ENCODE measurements at regions not wholly inside any gene's neighbourhood (a gene's known extent, or its start where the extent isn't known, plus 50 kb on each side); places are given as distances from the start of the nearest gene placed in this dataset.

DNA sequence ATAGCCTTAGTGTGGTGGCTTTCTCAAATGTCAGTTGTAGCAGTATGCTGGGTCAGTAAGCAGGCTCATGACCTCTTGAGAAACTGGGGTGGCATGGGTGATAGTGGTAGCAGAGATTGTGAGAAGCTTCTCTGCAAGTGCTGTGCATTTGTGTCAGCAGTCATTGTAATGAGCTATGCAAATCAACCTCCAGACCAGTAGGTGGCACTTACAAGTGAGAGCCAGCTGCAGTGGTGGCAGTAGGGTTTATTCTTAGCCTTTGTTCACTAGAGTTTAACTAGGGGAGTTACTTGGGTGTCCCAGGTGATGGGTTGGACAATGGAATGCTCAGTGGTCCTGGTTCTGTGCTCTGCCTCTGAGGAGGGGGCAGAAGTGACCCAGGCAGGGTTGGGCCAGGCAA lies 818.7 kb downstream of the PCDH7 start:
- ATAC-seq (no peak), DNase-seq (no peak)
- no peaks in the 10 kb centered on the region for H4K20me1 ChIP-seq (ENCODE audit: low read length)
- no peak overlapping the region for H2AFZ ChIP-seq (ENCODE audit: low read length)
- no peaks in the 10 kb centered on the region for H3F3A ChIP-seq (ENCODE audit: low read length, unreplicated experiment)
- CTCF ChIA-PET = interaction anchor here (0.5 kb wide), 1 partner anchor 503 kb away, joined by 3 read pairs; no protein-coding TSS in a partner anchor
- H3K9ac ChIP-seq (ENCODE audit: low read length) = no peak overlapping the region
- no peak overlapping the region for H3K27ac ChIP-seq (ENCODE audit: low read length)
- TF ChIP-seq EZH2 (IDR thresholded peaks at IDR 0.05; ENCODE audit: low read length, unreplicated experiment) (no peak), EZH2phosphoT487 (IDR thresholded peaks at IDR 0.05; ENCODE audit: borderline replicate concordance, low read length) (no peak), CTCF (conservative IDR thresholded peaks at IDR 0.05; ENCODE audit: low read depth, low read length) (no peak; the same call in 1 of the 2 replicates)
- no peaks in the 10 kb centered on the region for H3K9me3 ChIP-seq (ENCODE audit: low read length)
- no peaks in the 10 kb centered on the region for H3K79me2 ChIP-seq (ENCODE audit: low read length)
- POLR2A ChIA-PET (ENCODE audit: unreplicated experiment) = no interaction called here
- H3K4me1 ChIP-seq (ENCODE audit: insufficient read depth, low read length) = 0 out of 2 replicates have a peak, but pooled peaks cover 4% of the 10 kb centered on the region
- no peaks in the 10 kb centered on the region for H3K36me3 ChIP-seq (ENCODE audit: low read depth, low read length)
- H3K4me2 ChIP-seq (ENCODE audit: low read length) = no peak overlapping the region
- H3K9me2 ChIP-seq (replicated peaks; ENCODE audit: low read length) = no peaks in the 10 kb centered on the region
- H3K4me3 ChIP-seq (ENCODE audit: low read length) = no peak overlapping the region
- intact Hi-C loops (cut with micrococcal nuclease) = no loop called here
- H3K27me3 ChIP-seq (ENCODE audit: low read length) = no peaks in the 10 kb centered on the region
- BruUV-seq (replicated peaks) = no TSS peak

DNA sequence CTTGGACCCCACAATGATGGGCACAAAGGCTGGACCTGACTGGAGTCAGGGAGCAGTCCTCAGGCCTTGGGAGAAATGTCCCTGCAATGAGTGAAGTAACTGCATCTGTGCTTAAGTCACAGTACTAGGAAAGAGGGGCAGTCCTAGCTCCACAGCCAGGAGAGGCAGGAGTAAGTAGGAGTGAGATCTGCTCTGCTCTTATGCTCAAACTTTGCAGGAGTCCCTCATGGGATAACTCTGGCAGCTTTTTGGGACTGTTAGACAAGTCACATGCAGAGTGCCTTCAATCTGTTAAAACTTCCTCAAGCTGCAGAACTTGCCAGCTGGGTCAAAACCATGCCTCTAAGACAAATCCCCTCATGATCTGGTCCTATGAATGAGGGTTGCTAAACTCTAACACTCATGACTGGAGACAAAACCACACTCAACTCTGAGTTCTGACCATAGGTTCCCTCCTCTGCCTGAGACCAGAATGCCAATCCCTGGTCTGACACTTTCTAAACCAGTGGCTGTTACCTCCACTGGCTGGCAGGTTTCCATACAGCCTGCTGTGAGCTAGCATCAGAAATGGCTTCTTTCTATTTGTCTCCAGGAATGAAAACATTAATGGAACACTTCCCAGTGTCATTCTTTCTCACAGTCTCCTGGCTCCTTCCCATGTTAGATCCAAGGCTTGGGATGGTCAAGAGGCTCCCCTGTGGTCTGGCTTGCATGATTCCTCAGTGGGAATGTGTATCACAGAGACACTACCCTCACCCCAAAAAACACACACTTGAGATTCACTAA lies 819.3 kb downstream of the PCDH7 start:
- CTCF ChIA-PET = no interaction called here
- H3K79me2 ChIP-seq (ENCODE audit: low read length) = no peaks in the 10 kb centered on the region
- H3K4me3 ChIP-seq (ENCODE audit: low read length) = no peak overlapping the region
- TF ChIP-seq EZH2 (IDR thresholded peaks at IDR 0.05; ENCODE audit: low read length, unreplicated experiment) (no peak), CTCF (conservative IDR thresholded peaks at IDR 0.05; ENCODE audit: low read depth, low read length) (no peak), EZH2phosphoT487 (IDR thresholded peaks at IDR 0.05; ENCODE audit: borderline replicate concordance, low read length) (no peak)
- no peaks in the 10 kb centered on the region for H4K20me1 ChIP-seq (ENCODE audit: low read length)
- H3K27me3 ChIP-seq (ENCODE audit: low read length) = no peaks in the 10 kb centered on the region
- no peak overlapping the region for H3K27ac ChIP-seq (ENCODE audit: low read length)
- no peak overlapping the region for H2AFZ ChIP-seq (ENCODE audit: low read length)
- H3K9me3 ChIP-seq (ENCODE audit: low read length) = no peaks in the 10 kb centered on the region
- BruUV-seq (replicated peaks) = no TSS peak
- H3K4me2 ChIP-seq (ENCODE audit: low read length) = no peak overlapping the region
- DNase-seq = no peak
- H3K4me1 ChIP-seq (ENCODE audit: insufficient read depth, low read length) = 0 out of 2 replicates have a peak, but pooled peaks cover 4% of the 10 kb centered on the region
- ATAC-seq = no peak
- POLR2A ChIA-PET (ENCODE audit: unreplicated experiment) = no interaction called here
- H3K36me3 ChIP-seq (ENCODE audit: low read depth, low read length) = no peaks in the 10 kb centered on the region
- H3K9ac ChIP-seq (ENCODE audit: low read length) = no peak overlapping the region
- no peaks in the 10 kb centered on the region for H3K9me2 ChIP-seq (replicated peaks; ENCODE audit: low read length)
- intact Hi-C loops (cut with micrococcal nuclease) = no loop called here
- no peaks in the 10 kb centered on the region for H3F3A ChIP-seq (ENCODE audit: low read length, unreplicated experiment)

GRCh38 chr4:31545330-31545729 lies 825.2 kb downstream of the PCDH7 start:
- Histone ChIP-seq H3K9me2 (replicated peaks; ENCODE audit: low read length) (no peaks in the 10 kb centered on the region), H3K79me2 (ENCODE audit: low read length) (no peaks in the 10 kb centered on the region), H3K4me1 (ENCODE audit: insufficient read depth, low read length) (0 out of 2 replicates have a peak, but pooled peaks cover 4% of the 10 kb centered on the region), H3K4me3 (ENCODE audit: low read length) (no peak overlapping the region), H3K27ac (ENCODE audit: low read length) (no peak overlapping the region), H3K27me3 (ENCODE audit: low read length) (no peaks in the 10 kb centered on the region), H3F3A (ENCODE audit: low read length, unreplicated experiment) (no peaks in the 10 kb centered on the region), H4K20me1 (ENCODE audit: low read length) (no peaks in the 10 kb centered on the region), H3K36me3 (ENCODE audit: low read depth, low read length) (no peaks in the 10 kb centered on the region), H2AFZ (ENCODE audit: low read length) (no peak overlapping the region), H3K9ac (ENCODE audit: low read length) (no peak overlapping the region), H3K9me3 (ENCODE audit: low read length) (no peaks in the 10 kb centered on the region), H3K4me2 (ENCODE audit: low read length) (no peak overlapping the region)
- ATAC-seq (no peak), DNase-seq (no peak)
- ChIA-PET POLR2A (ENCODE audit: unreplicated experiment) (no interaction called here), CTCF (no interaction called here)
- no TSS peak for BruUV-seq (replicated peaks)
- TF ChIP-seq EZH2phosphoT487 (IDR thresholded peaks at IDR 0.05; ENCODE audit: borderline replicate concordance, low read length) (no peak), CTCF (conservative IDR thresholded peaks at IDR 0.05; ENCODE audit: low read depth, low read length) (no peak), EZH2 (IDR thresholded peaks at IDR 0.05; ENCODE audit: low read length, unreplicated experiment) (no peak)
- intact Hi-C loops (cut with micrococcal nuclease) = no loop called here
